GM12892 (cell line): ENCODE measurements at regions not wholly inside any gene's neighbourhood (a gene's known extent, or its start where the extent isn't known, plus 50 kb on each side); places are given as distances from the start of the nearest gene placed in this dataset.

Experiments
- POLR2A ChIP-seq: IDR thresholded peaks from 2 replicates; pipeline ENCODE4 v1.6.1; 2011; ENCODE audit warnings: low read depth, low read length, control low read depth
- POLR2AphosphoS5 ChIP-seq: IDR thresholded peaks from 2 replicates; pipeline ENCODE4 v1.6.1; 2011; ENCODE audit warnings: low read depth, low read length, control low read depth
- TAF1 ChIP-seq: IDR thresholded peaks from 2 replicates; pipeline ENCODE4 v1.6.1; 2011; ENCODE audit warnings: low read depth, mild to moderate bottlenecking, control low read depth, low read length, borderline replicate concordance

DNA sequence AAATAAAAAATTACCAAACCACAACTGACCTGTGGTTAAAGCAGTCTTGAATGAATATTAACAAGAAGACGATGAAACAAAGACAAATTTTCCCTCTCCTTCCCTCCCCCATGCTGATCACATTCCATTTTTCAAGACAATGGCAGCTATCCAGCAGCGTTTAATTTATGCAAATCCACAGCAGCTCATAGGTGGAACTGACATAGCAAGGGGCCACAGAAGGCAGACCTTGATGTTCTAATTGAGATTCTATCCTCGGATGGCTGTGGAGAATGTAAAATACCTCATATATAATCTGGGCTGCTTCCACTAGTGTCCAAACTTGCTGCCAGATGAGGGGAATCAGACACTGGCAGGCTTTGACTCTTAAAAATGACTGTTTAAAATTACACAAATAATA is 211.5 kb downstream of the CHRDL1 start:
- no peak for TF ChIP-seq POLR2A
- no peak for TF ChIP-seq POLR2AphosphoS5
- TF ChIP-seq TAF1, result no peak
